A549 (cell line): ENCODE measurements at regions not wholly inside any gene's neighbourhood (a gene's known extent, or its start where the extent isn't known, plus 50 kb on each side); places are given as distances from the start of the nearest gene placed in this dataset.

Experiments used
- CBX2 ChIP-seq: fragments of 200-600 bp; sonication (generic); IDR thresholded peaks from 2 replicates; pipeline ENCODE4 v1.6.1; 2016; ENCODE audit warnings: low read depth, mild to moderate bottlenecking, borderline replicate concordance
- CTCF ChIP-seq: fragments of >200 bp; sonication (Bioruptor Twin); formaldehyde crosslinking; IDR thresholded peaks from 3 replicates; pipeline ENCODE4 v1.5.1; 2016
- HMGXB4 ChIP-seq: fragments of 250-450 bp; sonication (Bioruptor Pico); IDR thresholded peaks from 2 replicates; pipeline ENCODE4 v1.5.0; 2021; ENCODE audit warnings: mild to moderate bottlenecking, moderate library complexity, borderline replicate concordance
- KDM1A ChIP-seq: fragments of 200-600 bp; sonication (generic); IDR thresholded peaks from 2 replicates; pipeline ENCODE4 v1.6.1; 2016; ENCODE audit warnings: low read depth, mild to moderate bottlenecking
- NR3C1 ChIP-seq: fragments of >200 bp; sonication (Bioruptor Twin); formaldehyde crosslinking; IDR thresholded peaks from 3 replicates; pipeline ENCODE4 v1.6.1; 2017
- POLR2A ChIP-seq: IDR thresholded peaks from 2 replicates; pipeline ENCODE4 v1.6.1; 2012; ENCODE audit warnings: mild to moderate bottlenecking, low read length
- RCOR1 ChIP-seq: fragments of 150-350 bp; IDR thresholded peaks from 2 replicates; pipeline ENCODE4 v1.6.1; 2014; ENCODE audit warnings: antibody characterized with exemption, low read length, low read depth
- REST ChIP-seq: fragments of 200-600 bp; sonication (generic); IDR thresholded peaks from 2 replicates; pipeline ENCODE4 v1.6.1; 2016; ENCODE audit warnings: antibody characterized with exemption, mild to moderate bottlenecking, moderate library complexity
- SMC3 ChIP-seq: fragments of >200 bp; sonication (Bioruptor Twin); formaldehyde crosslinking; IDR thresholded peaks from 3 replicates; pipeline ENCODE4 v1.6.1; 2018; ENCODE audit warnings: inconsistent platforms
- TP53 ChIP-seq: fragments of 250-450 bp; sonication (Bioruptor Pico); IDR thresholded peaks from 2 replicates; pipeline ENCODE4 v1.5.0; 2021; ENCODE audit warnings: mild to moderate bottlenecking, moderate library complexity
- USF2 ChIP-seq: fragments of 450-650 bp; IDR thresholded peaks from 2 replicates; pipeline ENCODE4 v1.6.1; 2014; ENCODE audit warnings: antibody characterized with exemption

- TF ChIP-seq POLR2A (no peak), USF2 (no peak), CTCF (no peak), KDM1A (no peak), RCOR1 (no peak), REST (no peak), NR3C1 (no peak), HMGXB4 (CRISPR knock-in tag) (no peak), TP53 (CRISPR knock-in tag) (no peak), CBX2 (no peak), SMC3 (no peak)
Measured at GRCh38 chr21:28309596-28309995, 683.1 kb downstream of the LTN1 start.
